B cell (primary cell): ENCODE measurements at regions not wholly inside any gene's neighbourhood (a gene's known extent, or its start where the extent isn't known, plus 50 kb on each side); places are given as distances from the start of the nearest gene placed in this dataset.

Source experiments
- ATAC-seq: fragments of 200-7000 bp; cut with Tn5 transposase; one replicate; pipeline ENCODE4 v1.10.0; 2021; ENCODE audit warnings: low read depth, mild to moderate bottlenecking, moderate number of reproducible peaks, moderate library complexity
- CTCF ChIA-PET: fragments of 350-600 bp; sonication (Branson Sonifier 250); formaldehyde crosslinking; loops from one replicate; lab custom pipeline; 2021; ENCODE audit warnings: antibody characterized with exemption, inconsistent platforms; lab: Charles Lee
- POLR2A ChIA-PET: fragments of 350-600 bp; sonication (Branson Sonifier 250); formaldehyde crosslinking; loops from one replicate; lab custom pipeline; 2021; ENCODE audit warnings: antibody characterized with exemption; lab: Charles Lee
- DNase-seq: peaks from one replicate; pipeline ENCODE4 v3.0.0; 2013
- H2AFZ ChIP-seq: 2 replicates; pipeline ENCODE4 v1.6.1; 2012; ENCODE audit warnings: mild to moderate bottlenecking, low read depth, low read length; ENCODE audit not compliant: insufficient read depth, poor library complexity, severe bottlenecking
- H3K27ac ChIP-seq, 2 donors: 1 replicate in 1 of 2; 2 replicates in 1 of 2; pipeline ENCODE4 v1.5.1; 2012 to 2013; ENCODE audit warnings: low read length in 2 of 2, mild to moderate bottlenecking in 2 of 2, moderate library complexity in 1 of 2
- H3K27me3 ChIP-seq, 4 experiments: fragments of 200-600 bp in 1 of 4; sonication (generic) in 1 of 4; replicated peaks in 1 of 4; 1 replicate in 2 of 4; 2 replicates in 2 of 4; pipeline versions ENCODE4 v1.6.1 to v1.7.0; 2013 to 2016; ENCODE audit warnings: low read length in 3 of 4, mild to moderate bottlenecking in 2 of 4, mixed read lengths in 1 of 4, moderate library complexity in 1 of 4; ENCODE audit not compliant: insufficient read depth in 4 of 4, control insufficient read depth in 3 of 4; ENCODE audit errors: control extremely low read depth in 1 of 4
- H3K36me3 ChIP-seq, 2 experiments: replicated peaks in 1 of 2; 1 replicate in 1 of 2; 2 replicates in 1 of 2; pipeline versions ENCODE4 v1.6.1 to v1.7.1; 2013; ENCODE audit warnings: low read length in 1 of 2; ENCODE audit not compliant: insufficient read depth in 2 of 2, control insufficient read depth in 1 of 2; ENCODE audit errors: control extremely low read depth in 1 of 2, extremely low read depth in 1 of 2
- H3K4me1 ChIP-seq, 2 donors: fragments of 200-600 bp in 1 of 2; sonication (generic) in 1 of 2; 1 replicate in 1 of 2; 2 replicates in 1 of 2; pipeline versions ENCODE4 v1.5.1 to v1.6.1; 2013 to 2017; ENCODE audit warnings: low read length in 2 of 2; ENCODE audit not compliant: control insufficient read depth in 2 of 2, insufficient read depth in 2 of 2
- H3K4me2 ChIP-seq: replicated peaks from 2 replicates; pipeline ENCODE3; 2012; ENCODE audit warnings: mild to moderate bottlenecking, low read depth, low read length; ENCODE audit not compliant: poor library complexity, severe bottlenecking
- H3K4me3 ChIP-seq, 5 experiments: fragments of 200-600 bp in 1 of 5; sonication (generic) in 1 of 5; 1 replicate in 3 of 5; 2 replicates in 2 of 5; pipeline versions ENCODE4 v1.5.1 to v1.7.0; 2011 to 2016; ENCODE audit warnings: low read length in 4 of 5, mild to moderate bottlenecking in 4 of 5, low read depth in 2 of 5, control low read depth in 1 of 5, moderate library complexity in 1 of 5; ENCODE audit not compliant: insufficient read depth in 1 of 5; ENCODE audit errors: control extremely low read depth in 1 of 5, extremely low read depth in 1 of 5
- H3K79me2 ChIP-seq: fragments of 200-600 bp; sonication (generic); one replicate; pipeline ENCODE4 v1.6.0; 2016; ENCODE audit warnings: low read length; ENCODE audit not compliant: control insufficient read depth, insufficient read depth
- H3K9ac ChIP-seq: fragments of 200-600 bp; sonication (generic); 2 replicates; pipeline ENCODE4 v1.6.1; 2017; ENCODE audit warnings: mild to moderate bottlenecking, low read length, moderate library complexity
- H3K9me3 ChIP-seq, 3 donors: one replicate each; pipeline versions ENCODE4 v1.6.1 to v1.7.1; 2013; ENCODE audit warnings: low read length in 2 of 3; ENCODE audit not compliant: control insufficient read depth in 2 of 3, insufficient read depth in 1 of 3; ENCODE audit errors: control extremely low read depth in 1 of 3
- H4K20me1 ChIP-seq: 2 replicates; pipeline ENCODE4 v1.6.0; 2012; ENCODE audit warnings: mild to moderate bottlenecking, low read length; ENCODE audit not compliant: insufficient read depth, control insufficient read depth, poor library complexity, severe bottlenecking
- H3K27ac Mint-ChIP-seq: one replicate; pipeline ENCODE4 v1.8.0; 2021; ENCODE audit warnings: mixed read lengths
- H3K27me3 Mint-ChIP-seq: one replicate; pipeline ENCODE4 v1.8.0; 2021; ENCODE audit warnings: mixed read lengths
- H3K4me1 Mint-ChIP-seq: one replicate; pipeline ENCODE4 v1.8.0; 2021; ENCODE audit warnings: mixed read lengths
- H3K4me3 Mint-ChIP-seq: one replicate; pipeline ENCODE4 v1.8.0; 2021; ENCODE audit warnings: mixed read lengths
- H3K9me3 Mint-ChIP-seq: one replicate; pipeline ENCODE4 v1.8.0; 2022; ENCODE audit warnings: mixed read lengths; ENCODE audit not compliant: insufficient read depth
- EZH2 ChIP-seq: IDR thresholded peaks from 2 replicates; pipeline ENCODE4 v1.6.1; 2012; ENCODE audit warnings: borderline replicate concordance, low read depth, mild to moderate bottlenecking, moderate library complexity, low read length; ENCODE audit not compliant: insufficient read depth, poor library complexity, severe bottlenecking
- WGBS: methylation state at CpG from one replicate; pipeline ENCODE4 v1.1.5; 2013; ENCODE audit warnings: missing lambda C conversion rate; ENCODE audit not compliant: insufficient coverage; 5-methylcytosine and 5-hydroxymethylcytosine counted together
- intact Hi-C: fragments of 100-400 bp; cut with micrococcal nuclease; formaldehyde crosslinking; loops from one replicate; pipeline ENCODE4 v1.10.0; 2022
- TF ChIP-seq, protein P1 (sequence below): fragments of 200-600 bp; IDR thresholded peaks from one replicate; pipeline ENCODE4 v1.8.0; 2022; ENCODE audit warnings: antibody characterized with exemption, mild to moderate bottlenecking

DNA sequence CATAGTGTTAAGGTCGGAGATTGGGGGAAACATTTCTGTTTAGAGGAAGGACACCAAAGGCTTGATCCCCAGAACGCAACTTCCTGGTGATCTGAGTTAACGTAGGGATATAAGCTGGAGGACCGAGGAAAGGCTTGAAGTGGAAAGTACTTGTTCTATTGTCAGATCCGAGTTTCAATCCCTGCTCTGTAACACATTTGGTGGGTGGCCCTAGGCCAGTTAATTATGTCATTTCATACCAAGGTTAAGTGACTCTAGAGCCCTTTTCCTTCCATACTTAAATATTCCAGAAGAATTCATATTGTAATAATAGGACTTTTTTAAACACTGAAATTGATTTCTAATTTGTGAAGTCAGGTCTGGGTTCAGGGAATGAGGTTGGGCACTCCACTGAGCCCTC, 80.9 kb downstream of the RPLP1 start:
- Histone ChIP-seq H3K9ac (no peak overlapping the region), H3K4me2 (no peak overlapping the region), H3K27ac (no peak overlapping the region), H3K79me2 (no peaks in the 10 kb centered on the region), H3K4me3 (no peak overlapping the region), H3K4me1 (no peaks in the 10 kb centered on the region), H3K36me3 (no peaks in the 10 kb centered on the region), H2AFZ (no peak overlapping the region), H4K20me1 (no peaks in the 10 kb centered on the region), H3K27me3 (no peaks in the 10 kb centered on the region), H3K9me3 (no peaks in the 10 kb centered on the region)
- no peak for ATAC-seq
- Mint-ChIP-seq H3K9me3 (no peaks in the 10 kb centered on the region), H3K4me3 (no peak overlapping the region), H3K27ac (no peak overlapping the region), H3K27me3 (peaks cover 21% of the 10 kb centered on the region), H3K4me1 (no peaks in the 10 kb centered on the region)
- WGBS = 97% methylated on average over 3 of the region's 5 CpGs
- ChIA-PET CTCF (no interaction called here), POLR2A (no interaction called here)
- no peak for DNase-seq
- intact Hi-C loops = no loop called here
- TF ChIP-seq, protein P1, sequence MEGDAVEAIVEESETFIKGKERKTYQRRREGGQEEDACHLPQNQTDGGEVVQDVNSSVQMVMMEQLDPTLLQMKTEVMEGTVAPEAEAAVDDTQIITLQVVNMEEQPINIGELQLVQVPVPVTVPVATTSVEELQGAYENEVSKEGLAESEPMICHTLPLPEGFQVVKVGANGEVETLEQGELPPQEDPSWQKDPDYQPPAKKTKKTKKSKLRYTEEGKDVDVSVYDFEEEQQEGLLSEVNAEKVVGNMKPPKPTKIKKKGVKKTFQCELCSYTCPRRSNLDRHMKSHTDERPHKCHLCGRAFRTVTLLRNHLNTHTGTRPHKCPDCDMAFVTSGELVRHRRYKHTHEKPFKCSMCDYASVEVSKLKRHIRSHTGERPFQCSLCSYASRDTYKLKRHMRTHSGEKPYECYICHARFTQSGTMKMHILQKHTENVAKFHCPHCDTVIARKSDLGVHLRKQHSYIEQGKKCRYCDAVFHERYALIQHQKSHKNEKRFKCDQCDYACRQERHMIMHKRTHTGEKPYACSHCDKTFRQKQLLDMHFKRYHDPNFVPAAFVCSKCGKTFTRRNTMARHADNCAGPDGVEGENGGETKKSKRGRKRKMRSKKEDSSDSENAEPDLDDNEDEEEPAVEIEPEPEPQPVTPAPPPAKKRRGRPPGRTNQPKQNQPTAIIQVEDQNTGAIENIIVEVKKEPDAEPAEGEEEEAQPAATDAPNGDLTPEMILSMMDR = no peak
- no peak for TF ChIP-seq EZH2

DNA sequence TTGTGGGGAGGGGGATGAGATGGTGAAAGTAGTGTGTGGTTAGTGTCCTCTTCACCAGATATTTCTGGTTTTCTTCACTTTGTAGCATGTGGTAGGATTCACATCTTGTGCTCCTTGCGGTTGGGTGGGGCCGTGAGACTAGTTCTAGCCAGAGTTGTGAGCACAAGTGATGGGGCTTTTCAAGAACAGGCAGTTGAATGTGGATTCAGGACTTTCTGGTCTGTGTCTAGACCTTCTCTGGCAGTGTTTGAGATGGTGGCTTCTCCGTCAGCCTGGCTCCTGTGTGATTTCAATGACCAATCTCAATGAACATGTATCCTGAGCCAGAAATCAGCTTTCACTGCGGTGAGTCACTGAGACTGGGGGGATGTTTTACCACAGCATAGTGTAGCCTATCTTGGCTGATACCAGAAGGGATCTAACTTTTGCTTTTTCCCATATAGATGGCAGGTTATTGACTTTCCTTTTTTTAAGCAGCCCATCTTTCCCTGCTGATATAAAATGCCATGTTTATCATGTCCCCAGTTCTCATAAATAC, 82.6 kb downstream of the RPLP1 start:
- Histone ChIP-seq H2AFZ (no peak overlapping the region), H3K4me2 (no peak overlapping the region), H3K36me3 (no peaks in the 10 kb centered on the region), H3K4me1 (no peaks in the 10 kb centered on the region), H3K9me3 (no peaks in the 10 kb centered on the region), H4K20me1 (no peaks in the 10 kb centered on the region), H3K27ac (no peak overlapping the region), H3K79me2 (no peaks in the 10 kb centered on the region), H3K27me3 (no peaks in the 10 kb centered on the region), H3K4me3 (no peak overlapping the region), H3K9ac (no peak overlapping the region)
- no peak overlapping the region for H3K4me3 Mint-ChIP-seq
- TF ChIP-seq EZH2 = no peak
- TF ChIP-seq, protein P1 = no peak
- DNase-seq = no peak
- ChIA-PET POLR2A (no interaction called here), CTCF (interaction anchor here (0.7 kb wide), 2 partner anchors 962 to 1097 kb away, joined by 3 to 4 read pairs; no protein-coding TSS in a partner anchor)
- no peaks in the 10 kb centered on the region for H3K4me1 Mint-ChIP-seq
- H3K27ac Mint-ChIP-seq = no peak overlapping the region
- whole genome bisulfite sequencing = 100% methylated on average over 2 of the region's 4 CpGs
- ATAC-seq = no peak
- intact Hi-C loops = no loop called here
- peaks cover 18% of the 10 kb centered on the region for H3K27me3 Mint-ChIP-seq
- H3K9me3 Mint-ChIP-seq = no peaks in the 10 kb centered on the region
